SH-SY5Y (cell line): ENCODE measurements at regions not wholly inside any gene's neighbourhood (a gene's known extent, or its start where the extent isn't known, plus 50 kb on each side); places are given as distances from the start of the nearest gene placed in this dataset.

Experiments
- GATA2 ChIP-seq: IDR thresholded peaks from 2 replicates; pipeline ENCODE4 v1.6.1; 2011; ENCODE audit warnings: mild to moderate bottlenecking, low read depth, low read length
- GATA3 ChIP-seq: IDR thresholded peaks from 2 replicates; pipeline ENCODE4 v1.6.1; 2011; ENCODE audit warnings: low read depth, mild to moderate bottlenecking, low read length, moderate library complexity

DNA sequence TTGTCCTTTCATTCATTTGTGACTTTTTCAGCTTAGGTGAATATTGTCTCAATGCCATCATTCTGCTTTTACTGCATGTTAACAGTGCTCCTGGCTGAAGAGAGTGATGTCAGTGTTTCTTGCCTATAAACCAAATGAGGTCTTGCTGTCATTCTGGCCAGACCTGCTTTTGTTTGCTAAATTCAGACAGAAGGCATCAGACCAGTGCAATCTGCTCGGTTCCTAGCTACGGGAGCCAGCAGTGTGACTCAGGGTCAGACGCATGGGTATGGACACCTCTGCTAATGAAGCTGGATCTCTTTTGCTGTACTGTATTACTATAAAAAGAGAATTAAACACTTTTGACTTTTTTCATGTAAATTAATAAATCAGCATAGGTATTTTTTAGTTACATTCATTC, 178.9 kb downstream of the TMEM182 start:
- TF ChIP-seq GATA2: no peak
- no peak for TF ChIP-seq GATA3
